Transverse colon (tissue), 4 donors: ENCODE measurements at regions not wholly inside any gene's neighbourhood (a gene's known extent, or its start where the extent isn't known, plus 50 kb on each side); places are given as distances from the start of the nearest gene placed in this dataset.

Experiments
- CTCF ChIP-seq, 5 experiments: fragments of 200-600 bp in 3 of 5; fragments of 450-650 bp in 2 of 5; sonication (generic) in 3 of 5; IDR thresholded peaks; 1 replicate in 2 of 5; 2 replicates in 3 of 5; pipeline ENCODE4 v1.5.1; 2016 to 2017; ENCODE audit warnings: antibody characterized with exemption in 5 of 5, inconsistent platforms in 3 of 5, mild to moderate bottlenecking in 2 of 5, moderate library complexity in 1 of 5
- POLR2A ChIP-seq: fragments of 450-650 bp; IDR thresholded peaks from one replicate; pipeline ENCODE4 v1.6.1; 2016; ENCODE audit warnings: antibody characterized with exemption, mild to moderate bottlenecking, moderate library complexity
- POLR2AphosphoS5 ChIP-seq, 3 donors: sonication (generic); formaldehyde crosslinking; IDR thresholded peaks; one replicate each; pipeline ENCODE4 v1.6.1; 2016; ENCODE audit warnings: antibody characterized with exemption in 3 of 3

DNA sequence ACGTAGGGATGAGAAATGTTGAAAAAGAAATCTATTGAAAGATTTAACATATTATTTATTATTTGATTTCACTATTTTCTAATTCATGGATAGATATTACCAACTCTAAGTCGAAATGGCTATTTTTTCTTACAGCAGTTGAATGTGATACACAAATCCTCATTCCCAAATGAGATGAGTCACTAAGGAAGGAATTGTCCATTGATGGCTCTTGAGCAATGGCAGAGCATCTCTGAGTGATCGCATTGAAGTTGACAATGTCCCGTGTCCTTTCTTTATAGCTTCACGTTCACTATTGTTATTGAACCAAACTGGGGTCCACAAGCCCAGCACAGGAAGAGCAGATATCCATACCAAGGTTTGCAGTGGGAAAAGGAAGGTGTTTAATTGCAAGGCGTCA is 648.3 kb upstream of the SPRY2 start:
- TF ChIP-seq POLR2AphosphoS5 (IDR thresholded peaks at IDR 0.05) (no peak), CTCF (IDR thresholded peaks at IDR 0.05) (no peak), POLR2A (no peak)
